Amygdala (tissue), 56 donors: ENCODE measurements at regions not wholly inside any gene's neighbourhood (a gene's known extent, or its start where the extent isn't known, plus 50 kb on each side); places are given as distances from the start of the nearest gene placed in this dataset.
"Not testable (repeated sequence)": the region's sequence is repeated elsewhere in the genome, so short reads cannot be mapped to it uniquely, and the experiment has no call there.

Experiments
- DNase-seq, 56 donors: peaks; one replicate each; lab custom pipeline; 2025; lab: John Stamatoyannopoulos, UW

DNA sequence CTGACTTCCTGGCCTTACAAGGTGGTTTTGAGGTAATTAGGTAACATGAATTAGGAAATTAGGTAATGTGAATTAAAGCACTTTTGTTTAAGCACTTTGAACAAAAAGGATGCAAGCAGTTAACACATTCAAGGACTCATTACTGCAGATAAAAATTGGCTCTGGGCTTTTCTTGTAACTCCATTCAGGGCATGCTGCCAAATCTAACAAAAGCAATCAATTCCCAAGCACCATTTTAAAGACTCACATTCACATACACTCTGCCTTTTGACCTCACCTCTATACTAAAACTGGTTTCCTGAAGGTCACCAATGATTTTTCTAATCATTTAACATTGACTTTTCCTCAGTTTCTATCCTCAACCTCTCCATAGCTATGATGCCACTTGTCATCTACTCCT, 251.2 kb upstream of the RHOBTB1 start:
- DNase-seq: no peak

GRCh38 chr10:61192589-61192988, 248.6 kb upstream of the RHOBTB1 start:
- DNase-seq: not testable (repeated sequence)

DNA sequence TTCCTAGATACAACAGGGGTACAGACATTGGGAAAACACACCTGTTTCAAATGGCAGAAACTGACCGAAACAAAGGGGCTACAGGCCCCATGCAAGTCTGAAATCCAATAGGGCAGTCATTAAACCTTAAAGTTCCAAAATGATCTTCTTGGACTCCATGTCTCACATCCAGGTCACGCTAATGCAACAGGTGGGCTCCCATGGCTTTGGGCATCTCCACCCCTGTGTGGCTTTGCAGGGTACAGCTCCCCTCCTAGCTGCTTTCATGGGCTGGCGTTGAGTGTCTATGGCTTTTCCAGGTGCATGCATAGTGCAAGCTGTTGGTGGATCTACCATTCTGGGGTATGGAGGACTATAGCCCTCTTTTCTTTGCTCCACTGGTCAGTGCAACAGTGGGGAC, 248.1 kb upstream of the RHOBTB1 start:
- no peak for DNase-seq

GRCh38 chr10:61189912-61190311, 245.9 kb upstream of the RHOBTB1 start:
- DNase-seq: no peak

DNA sequence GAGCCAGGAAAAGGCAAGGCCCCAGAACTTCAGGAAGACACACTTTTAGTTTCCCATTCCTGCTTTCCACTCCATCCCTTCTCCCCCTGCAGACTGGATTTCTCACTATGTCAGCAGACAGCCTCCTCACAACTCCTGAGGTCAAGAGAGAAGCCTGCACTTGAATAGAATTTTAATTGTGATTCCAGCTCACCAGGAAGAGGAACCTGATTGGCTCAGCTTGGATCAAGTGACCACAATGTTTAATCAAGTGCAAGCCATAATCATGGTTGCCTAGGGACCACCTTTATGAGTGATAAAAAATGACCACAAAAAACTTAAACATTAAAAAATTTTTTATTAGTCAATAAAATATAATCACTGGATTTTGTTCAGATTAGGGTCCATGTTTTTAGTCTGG, 244.7 kb upstream of the RHOBTB1 start:
- no peak for DNase-seq

DNA sequence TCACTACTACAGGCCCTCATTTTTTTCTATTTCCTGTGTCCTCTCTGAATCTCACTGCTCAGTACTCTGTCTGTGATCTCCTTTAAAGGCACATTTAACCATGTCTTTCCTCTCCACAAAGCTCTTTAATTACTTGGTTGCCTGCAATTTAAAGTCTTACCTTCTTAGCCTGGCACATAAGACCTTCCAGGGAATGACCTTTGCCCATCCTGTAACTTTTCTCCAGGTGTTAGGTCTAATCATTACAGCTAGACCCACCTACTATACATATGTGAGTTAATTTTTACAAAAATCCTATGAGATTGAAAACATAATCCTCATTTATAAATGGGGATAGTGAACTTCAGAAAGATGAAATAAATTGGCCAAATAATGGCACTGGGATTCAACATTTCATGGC, 244.1 kb upstream of the RHOBTB1 start:
- DNase-seq: no peak

DNA sequence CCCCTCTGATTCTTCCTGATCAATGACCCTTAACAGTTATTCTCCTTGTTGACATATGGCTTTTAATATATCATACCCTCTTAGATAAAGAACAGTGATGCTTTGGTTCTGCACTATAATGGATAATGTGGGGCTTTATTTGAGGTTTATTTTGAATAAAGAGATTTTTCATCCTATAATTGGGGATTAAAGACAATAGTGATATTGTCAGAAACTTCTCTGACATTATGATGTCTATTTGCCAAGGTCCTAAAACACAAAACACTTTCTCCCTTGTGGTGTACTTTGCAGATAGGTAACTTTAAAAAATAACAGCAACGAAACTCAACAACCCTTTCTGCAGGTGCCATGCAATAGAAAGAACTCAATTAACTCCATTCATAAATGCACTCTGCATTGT, 243.6 kb upstream of the RHOBTB1 start:
- no peak for DNase-seq

- DNase-seq: no peak
Measured at GRCh38 chr10:61186408-61186807, 242.4 kb upstream of the RHOBTB1 start.

DNA sequence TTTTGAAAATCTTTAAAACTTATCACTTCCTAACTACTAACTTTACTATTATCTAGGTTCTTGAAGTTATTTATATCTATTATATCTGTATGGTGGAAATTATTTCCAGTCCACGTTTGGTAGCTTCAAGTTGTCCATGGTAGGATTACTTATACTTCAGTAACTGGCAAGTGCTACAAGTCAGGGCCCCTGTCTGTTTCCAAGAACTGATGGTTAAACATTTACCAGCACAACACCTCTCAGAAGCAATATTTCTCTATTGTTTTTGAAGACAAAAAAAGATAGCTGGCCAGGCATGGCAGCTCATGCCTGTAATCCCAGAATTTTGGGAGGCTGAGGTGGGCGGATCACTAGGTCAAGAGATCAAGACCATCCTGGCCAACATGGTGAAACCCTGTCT, 240.4 kb upstream of the RHOBTB1 start:
- no peak for DNase-seq

DNA sequence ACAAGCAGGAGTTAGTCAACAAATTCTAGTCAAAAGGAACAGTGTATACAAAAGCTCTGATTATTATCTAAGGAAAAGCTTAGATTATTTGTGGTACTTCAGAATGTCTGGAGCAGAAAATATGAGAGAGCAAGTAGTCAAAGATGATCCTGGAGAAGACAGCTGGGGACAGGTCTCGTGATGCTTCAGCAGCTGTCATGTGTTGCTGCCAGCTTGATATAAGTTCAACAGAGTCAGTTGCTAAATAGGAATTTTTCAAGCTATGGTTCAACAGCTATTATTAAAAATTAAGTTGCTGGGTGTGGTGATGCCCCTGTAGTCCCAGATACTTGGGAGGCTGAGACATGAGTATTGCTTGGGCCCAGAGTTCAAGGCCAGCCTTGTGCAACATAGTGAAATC, 240.0 kb upstream of the RHOBTB1 start:
- DNase-seq: no peak

DNA sequence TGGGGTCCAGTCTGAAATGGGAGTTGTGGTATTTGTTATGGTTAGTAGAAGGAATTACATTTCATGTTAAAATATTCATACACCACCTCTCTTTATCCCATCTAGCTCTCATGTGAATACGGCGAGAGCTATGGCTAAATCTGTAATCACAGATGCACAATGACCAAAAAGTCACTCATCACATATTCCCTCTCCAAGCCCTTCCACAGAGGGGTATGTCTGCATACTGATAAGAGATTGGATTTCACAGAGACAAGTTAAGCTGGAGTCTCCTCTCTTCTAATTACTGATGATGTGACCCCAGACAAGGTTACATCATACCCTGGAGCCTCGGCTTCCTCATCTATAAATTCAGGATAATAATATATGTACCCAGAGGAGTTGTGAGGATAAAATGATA, 237.8 kb upstream of the RHOBTB1 start:
- no peak for DNase-seq

DNA sequence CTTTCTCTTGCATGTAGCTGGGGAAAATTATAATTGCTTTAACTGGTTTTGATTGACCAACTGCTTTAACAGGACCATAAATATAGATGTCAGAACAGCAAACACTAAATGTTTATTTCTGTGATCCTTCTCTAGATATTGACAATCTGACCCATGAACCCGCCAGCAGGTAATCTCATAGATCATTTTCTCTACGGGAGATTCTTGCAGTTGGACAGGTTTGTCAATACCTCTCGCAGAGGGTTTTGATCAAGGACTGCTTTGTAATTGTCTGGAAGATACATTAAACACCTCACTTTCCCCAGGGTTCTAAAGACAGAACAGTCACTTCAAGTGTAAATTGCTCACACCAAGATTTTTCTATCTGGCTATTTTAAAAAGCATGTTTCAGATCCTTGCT, 235.8 kb upstream of the RHOBTB1 start:
- no peak for DNase-seq

DNA sequence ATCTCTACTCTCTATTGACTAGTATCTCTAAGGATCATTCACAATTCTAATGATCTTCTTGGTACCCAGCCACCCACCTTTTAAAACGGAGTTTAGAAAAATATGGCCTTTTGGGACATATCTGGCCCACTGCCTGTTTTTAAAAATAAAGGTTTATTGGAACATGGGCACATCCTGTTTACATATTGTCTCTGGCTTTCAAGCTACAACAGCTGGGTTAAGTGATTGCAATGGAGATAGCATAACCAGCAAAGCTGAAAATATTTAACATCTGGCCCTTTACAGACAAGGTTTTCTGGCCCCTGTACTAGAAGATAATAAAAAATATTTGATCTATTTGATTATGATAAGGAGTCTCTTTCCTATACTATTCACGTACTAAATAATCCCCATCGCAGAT, 232.4 kb upstream of the RHOBTB1 start:
- no peak for DNase-seq

DNA sequence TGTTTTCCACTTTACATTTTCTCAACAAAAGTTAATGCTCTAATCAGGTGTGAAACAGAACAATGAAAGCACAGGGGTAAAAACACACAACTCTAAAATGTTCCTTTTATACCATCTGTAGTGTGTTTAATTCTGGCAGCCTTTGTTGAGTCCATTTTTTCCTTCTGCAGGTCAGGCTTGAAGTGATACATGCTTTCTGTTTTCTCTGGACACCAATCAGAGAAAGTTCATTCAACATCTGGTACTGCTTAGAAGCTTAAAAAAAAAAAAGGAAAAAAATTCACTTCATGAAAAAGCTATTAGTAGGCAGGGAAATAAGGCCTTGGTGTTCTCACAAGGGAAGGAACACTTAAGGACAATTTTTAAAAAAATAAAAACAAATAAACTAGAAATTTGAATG, 231.3 kb upstream of the RHOBTB1 start:
- no peak for DNase-seq

DNA sequence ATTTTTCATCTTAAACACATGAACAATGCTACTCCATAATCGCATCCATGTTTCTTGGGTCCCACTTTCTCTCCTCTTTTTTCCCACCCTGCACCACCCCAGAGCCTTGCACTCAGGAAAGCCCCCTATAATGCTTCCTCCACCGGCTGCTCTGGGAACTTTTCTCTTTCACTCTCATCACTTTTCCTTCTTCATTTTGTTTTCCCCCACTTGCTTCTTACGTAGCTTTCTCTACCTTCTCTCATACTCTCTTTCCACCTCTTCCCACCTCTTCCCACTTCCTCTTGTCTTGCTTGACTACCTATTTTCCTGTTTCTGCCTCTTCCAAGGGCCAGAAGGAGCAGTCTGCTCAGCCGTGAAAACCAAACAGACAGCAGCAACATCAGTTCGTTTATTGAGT, 229.5 kb upstream of the RHOBTB1 start:
- DNase-seq: no peak

- DNase-seq: no peak
Measured at GRCh38 chr10:61172182-61172926, 228.4 kb upstream of the RHOBTB1 start.

GRCh38 chr10:61170594-61170993, 226.6 kb upstream of the RHOBTB1 start:
- no peak for DNase-seq

DNA sequence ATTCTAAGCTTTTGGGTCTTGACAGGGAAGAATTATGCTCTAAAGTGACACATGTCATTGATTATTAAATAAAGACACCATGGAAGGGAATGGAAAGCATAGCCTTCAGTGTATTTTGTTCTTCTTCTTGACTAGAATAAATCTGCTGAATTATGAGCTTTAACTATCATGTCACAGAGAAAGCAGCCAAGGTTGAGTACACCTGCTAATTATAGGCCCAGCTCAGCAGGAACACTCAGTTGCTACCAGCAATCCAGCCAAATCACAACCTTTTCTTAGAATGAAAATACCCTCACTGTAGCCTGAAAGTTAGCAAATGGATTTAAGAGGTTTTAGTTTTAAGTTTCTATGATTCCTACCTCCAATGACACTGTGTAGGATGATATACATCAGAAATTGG, 225.3 kb upstream of the RHOBTB1 start:
- DNase-seq: no peak

GRCh38 chr10:61166489-61166888, 222.5 kb upstream of the RHOBTB1 start:
- no peak for DNase-seq

DNA sequence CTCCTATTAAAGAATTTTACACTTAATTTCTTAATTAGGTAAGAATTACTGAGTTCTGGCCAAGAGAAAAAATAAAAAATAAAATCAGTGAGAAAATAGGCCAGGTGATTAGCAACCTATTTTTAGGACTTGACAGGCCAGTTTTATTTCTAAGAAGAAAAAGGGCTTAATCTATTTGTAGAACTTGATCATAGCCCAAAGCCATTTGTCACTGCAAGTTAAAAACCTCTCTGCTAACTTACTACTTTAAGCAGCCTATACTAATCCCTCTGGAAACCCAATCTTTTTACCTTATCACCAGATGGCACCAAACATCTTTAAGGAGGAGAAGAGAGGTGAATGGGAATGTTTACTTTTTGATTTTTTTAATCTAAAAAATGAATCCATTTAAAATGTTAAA, 222.1 kb upstream of the RHOBTB1 start:
- no peak for DNase-seq

DNA sequence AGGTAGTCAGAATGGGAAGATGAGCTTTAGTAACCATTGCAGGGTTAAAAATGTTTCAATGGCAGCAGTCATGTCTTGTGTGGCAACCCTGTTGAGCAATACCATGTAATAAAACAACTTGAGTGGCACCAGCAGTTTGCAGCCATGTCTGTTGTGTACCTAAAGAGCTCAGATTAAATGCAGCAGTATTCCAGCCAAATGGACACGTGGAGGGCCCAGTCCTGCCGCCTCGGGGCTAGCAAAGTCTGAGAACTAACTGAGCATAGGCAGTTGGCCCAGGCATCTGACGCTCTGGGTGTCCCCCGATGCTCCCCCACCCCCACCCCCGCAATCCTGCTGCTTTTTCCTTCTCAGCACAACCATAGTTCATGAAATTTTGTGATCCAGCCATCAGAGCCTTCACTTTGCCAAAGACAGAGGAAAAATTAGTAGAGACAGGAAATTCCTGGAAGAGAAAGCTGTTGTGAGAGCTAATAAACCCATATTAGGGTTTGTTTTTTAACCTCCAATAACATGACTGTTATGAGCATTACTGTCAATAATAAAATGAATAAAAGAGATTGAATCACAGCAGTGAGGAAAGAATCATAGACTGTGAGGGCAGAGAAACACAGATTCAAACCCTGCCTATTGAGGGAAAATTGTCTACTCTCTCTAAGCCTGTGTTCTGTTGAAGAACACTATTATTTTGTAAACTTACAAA, 220.6 kb upstream of the RHOBTB1 start:
- DNase-seq: no peak

DNA sequence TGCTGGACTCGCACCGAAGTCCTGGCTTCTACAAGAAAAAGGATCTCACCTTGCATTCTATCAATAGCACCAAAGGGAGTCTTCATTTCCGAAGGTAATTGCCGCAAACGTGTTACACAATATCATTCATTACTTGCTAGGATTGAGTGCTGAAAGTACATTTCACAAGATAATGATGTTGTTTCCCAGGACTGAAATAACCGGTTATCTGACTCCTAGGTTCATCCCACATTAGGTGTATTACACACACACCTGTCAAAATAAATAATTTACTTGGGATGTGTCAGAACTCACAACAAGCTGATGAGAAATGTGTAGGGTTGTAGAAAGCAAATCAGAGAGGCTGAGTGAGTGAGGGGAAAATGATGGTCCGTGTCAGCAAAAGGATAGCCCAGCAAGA, 219.4 kb upstream of the RHOBTB1 start:
- no peak for DNase-seq

DNA sequence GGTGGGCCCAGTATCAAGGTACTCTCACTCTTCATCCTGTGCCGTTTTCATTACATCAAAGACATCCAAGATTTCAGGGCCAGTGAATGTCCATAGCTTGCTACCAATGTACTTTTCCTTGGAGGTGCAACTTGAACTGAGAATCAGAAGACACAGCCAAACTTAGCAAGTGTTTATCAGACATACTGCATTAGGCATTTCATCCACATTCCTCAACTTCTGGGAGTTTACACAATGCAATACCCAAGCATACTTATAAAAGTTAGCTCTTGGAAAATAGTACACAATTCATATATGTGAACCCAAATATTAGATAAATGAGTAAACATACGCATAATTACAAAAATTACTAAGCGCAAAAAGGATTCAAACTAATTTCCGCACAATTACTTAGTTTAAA, 216.3 kb upstream of the RHOBTB1 start:
- DNase-seq: no peak
